Fibroblast of skin of back (primary cell): ENCODE measurements at regions not wholly inside any gene's neighbourhood (a gene's known extent, or its start where the extent isn't known, plus 50 kb on each side); places are given as distances from the start of the nearest gene placed in this dataset.

Experiments used
- DNase-seq: peaks from one replicate; pipeline ENCODE4 v3.0.0-alpha.2; 2013

DNA sequence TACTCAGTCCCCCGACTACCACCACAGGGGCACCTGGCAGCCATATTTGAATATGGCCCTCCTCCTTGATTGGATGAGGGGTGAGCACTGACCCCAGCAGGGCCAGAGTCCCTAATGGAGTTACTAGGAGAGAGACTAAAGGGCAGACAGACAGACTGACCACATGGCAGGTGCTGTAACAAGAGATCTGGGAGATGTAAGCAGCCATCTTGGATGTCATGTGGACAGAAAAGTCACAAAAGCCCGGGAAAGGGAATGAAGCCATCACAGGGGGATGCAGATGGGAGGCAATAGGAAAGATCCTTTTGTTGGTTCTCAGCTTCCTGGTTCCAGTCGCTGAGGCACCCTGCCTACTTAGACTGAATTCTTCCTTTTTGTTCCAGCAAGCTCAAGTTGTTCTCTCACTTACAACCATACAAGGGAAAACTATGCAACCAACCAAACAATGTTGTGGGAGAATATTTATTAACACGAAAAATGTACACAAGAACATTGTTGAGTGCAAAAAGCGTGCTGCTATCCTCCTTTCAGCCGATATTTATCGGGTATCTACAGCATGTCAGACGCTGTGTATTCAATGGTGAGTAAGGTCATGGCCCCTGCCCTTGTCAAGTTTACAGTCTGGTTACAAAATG, 511.6 kb upstream of the PROK2 start:
- DNase-seq, result no peak

DNA sequence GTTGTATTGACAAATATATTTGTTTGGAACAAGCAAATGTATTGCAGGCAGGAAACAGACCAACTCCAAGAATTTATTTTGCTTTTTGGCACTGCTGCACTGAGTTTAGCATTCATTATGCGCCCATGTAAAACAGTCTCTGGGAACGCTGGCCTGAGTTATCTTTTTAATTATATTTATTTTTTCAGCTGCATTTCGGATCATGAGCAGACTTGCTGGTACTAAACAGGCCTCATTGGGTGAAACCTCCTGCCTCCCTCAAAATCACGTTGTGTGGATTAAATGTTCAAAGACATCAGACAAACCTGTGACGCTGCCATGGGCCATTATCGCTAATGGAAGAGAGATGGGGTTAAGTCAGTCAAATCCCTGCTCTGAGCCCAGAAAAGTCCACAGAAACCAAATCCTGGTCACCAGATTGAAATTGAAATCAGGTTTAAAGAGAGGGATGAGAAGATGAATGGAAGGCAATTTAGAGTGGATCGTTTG, 511.1 kb upstream of the PROK2 start:
- DNase-seq, result no peak

DNA sequence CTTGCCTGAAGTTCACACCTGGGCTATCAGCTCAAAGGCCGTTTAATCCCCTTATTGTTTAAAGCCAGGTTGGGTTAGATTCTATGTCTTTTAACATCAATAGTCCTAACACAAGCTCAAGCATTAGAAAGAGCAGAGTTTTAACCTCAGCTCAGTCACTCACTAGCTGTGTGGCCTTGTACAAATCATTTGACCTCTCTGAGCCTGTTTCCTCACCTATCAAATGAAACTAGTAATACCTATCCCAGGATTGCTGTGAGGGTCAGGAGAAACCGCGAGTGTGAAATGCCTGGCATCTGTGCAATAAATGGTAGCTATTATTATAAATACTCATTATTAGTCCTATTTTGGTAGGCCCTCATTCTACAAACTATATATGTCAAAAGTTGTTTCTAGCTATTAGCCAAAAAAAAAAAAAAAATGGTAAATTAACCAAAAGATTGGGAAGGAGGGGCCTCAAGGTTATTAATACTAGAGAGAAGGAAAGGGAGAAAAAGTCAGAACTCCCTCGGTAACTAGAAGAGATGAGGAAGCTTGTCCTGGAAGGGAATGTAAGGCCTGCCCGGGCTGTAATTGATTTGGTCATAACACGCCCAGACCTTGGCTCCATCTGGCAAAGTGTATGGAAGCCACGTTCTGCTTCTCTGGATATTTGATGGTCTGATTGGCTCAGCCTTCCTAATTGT, 510.5 kb upstream of the PROK2 start:
- no peak for DNase-seq

DNA sequence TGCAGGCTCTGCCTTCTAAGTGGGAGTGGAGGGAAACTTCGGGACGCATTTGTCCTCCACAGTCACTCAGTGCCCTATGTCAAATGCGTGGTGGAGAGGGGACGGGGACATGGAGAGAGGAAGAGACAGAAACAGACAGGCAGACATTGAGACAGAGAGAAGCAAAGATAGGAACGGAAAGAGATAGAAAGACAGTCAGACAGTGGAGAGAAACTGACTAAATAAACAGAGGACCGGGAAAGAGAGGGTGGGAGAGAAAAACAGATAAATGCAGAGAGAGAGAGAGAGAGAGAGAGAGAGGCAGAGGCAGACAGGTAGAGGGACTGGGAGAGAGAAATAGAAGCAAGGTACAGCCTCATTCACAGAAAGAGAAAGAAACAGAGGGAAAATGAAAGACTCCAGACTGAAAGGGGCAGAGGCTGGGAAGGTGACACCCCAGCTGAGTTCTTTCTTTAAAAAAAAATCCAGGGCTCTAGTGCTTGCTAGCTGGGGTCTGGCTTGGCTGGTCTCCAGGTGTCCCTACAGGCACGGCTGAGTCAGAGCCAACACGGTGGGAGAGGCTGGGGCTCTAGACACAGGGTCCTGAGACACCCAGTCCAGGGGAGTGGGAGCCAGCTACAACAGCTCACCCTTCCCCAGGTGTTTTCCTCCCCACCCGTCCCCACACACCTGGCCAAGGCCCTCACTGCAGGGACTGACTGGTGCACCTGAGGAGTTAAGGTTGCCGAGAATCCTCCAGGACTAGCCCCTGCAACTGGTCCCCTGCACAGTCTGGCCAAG, 506.1 kb upstream of the PROK2 start:
- DNase-seq, result no peak

GRCh38 chr3:72289692-72290071, 504.7 kb upstream of the PROK2 start:
- no peak for DNase-seq

- DNase-seq, result peak; percentile 88
Observed at GRCh38 chr3:72288955-72289691, 504.2 kb upstream of the PROK2 start.

- DNase-seq, result no peak
Observed at GRCh38 chr3:72287956-72288355, 503.0 kb upstream of the PROK2 start.

DNA sequence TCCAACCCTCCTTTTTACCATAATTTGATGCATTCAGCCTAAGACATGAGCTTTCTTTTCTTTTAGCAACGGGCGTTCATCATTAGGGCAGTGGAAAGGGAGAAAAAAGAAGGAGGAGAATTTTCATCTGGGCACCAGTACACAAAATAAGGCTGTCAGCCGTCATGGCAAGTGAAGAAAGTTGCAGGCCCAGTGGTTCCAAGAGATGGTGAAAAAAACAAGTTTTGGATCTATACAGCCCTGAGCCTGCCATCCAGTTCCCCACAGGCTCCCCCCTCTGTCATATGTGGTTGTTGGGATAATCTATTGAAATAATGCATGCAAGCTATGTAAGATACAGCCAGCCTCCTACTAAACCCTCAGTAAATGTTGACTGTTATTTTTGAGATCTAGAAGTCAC, 500.6 kb upstream of the PROK2 start:
- no peak for DNase-seq

GRCh38 chr3:72284471-72284870, 499.5 kb upstream of the PROK2 start:
- DNase-seq, result no peak

- no peak for DNase-seq
Observed at GRCh38 chr3:72282918-72283317, 498.0 kb upstream of the PROK2 start.

GRCh38 chr3:72281551-72281950, 496.6 kb upstream of the PROK2 start:
- no peak for DNase-seq

DNA sequence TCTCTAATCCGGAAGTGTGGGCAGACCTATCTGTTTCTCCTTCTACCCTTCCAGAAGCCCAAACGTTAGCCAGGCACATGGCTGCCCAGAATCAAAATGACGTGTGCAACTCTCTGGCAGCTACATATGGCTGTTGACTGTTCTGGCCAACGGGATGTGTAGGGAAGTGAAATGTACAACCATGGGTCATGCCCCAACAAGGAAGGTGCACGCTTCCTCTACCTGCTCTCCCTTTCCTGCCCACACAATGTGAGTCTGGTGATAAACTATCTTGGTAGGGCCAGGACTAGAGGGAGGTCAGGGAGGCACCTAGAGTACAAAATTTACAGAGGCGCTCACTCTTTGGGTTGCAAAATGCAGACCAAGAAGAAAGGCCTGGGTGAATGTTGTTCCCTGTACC, 495.9 kb upstream of the PROK2 start:
- DNase-seq, result no peak

- no peak for DNase-seq
Observed at GRCh38 chr3:72279631-72280041, 494.7 kb upstream of the PROK2 start.

- no peak for DNase-seq
Observed at GRCh38 chr3:72279068-72279604, 494.2 kb upstream of the PROK2 start.

DNA sequence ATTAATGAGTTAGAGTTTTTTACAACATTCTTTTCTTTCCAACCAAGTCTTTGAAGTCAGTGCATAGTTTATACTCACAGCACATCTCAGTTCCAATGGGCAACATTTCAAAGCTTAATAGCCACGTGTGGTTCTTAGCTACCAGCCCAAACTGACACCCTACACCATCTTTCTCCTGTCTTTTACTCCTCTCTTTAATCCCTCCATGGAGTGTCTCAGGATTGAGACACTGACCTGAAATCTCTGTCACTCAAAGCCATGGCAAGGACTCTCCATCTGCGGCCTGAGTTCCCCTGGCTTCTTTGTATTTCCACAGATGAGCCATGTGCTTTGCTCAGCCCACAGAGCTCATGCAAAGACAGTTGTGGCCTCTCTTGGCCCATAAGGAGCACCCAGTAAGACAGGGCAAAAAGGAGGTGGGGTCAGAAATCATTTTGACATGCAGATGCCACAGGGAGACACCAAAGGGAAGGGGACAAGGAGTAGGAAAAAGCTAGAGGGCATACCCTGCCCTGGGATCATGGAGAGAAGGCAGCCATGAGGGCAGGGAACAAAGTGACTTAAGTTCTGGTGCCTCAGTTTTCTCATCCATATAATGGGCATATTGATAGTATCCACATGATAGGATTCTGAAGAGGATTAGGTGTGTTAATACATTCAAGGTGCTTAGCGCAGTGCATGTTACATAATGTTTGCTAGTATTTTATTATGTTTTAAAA, 493.6 kb upstream of the PROK2 start:
- DNase-seq, result no peak

- no peak for DNase-seq
Observed at GRCh38 chr3:72277710-72278109, 492.8 kb upstream of the PROK2 start.

DNA sequence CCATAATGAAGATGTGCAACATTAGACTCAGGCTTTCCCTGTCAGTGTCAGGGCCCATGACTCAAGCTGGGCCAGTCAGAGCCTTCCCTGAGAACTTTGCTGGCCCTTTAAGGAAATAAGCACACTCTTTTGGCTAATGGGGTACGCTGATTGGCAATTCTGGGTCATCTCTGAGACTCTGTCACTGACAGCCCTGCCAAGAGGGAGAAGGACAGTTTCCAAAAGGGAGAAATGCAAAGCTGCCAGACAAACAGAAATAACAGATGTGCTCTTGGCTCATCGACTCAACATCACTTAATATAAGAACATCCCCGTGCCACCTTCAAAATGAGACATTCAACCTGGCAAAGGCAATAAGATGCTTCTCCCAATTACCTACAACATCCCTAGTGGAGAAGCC, 491.9 kb upstream of the PROK2 start:
- DNase-seq, result no peak

GRCh38 chr3:72275331-72275751, 490.4 kb upstream of the PROK2 start:
- DNase-seq, result no peak

GRCh38 chr3:72274493-72275330, 489.8 kb upstream of the PROK2 start:
- DNase-seq, result peak; percentile 93

- DNase-seq, result peak; percentile 96
Observed at GRCh38 chr3:72273615-72274014, 488.7 kb upstream of the PROK2 start.

- DNase-seq, result no peak
Observed at GRCh38 chr3:72272356-72272755, 487.4 kb upstream of the PROK2 start.
